ENCODE measurements at regions not wholly inside any gene's neighbourhood (a gene's known extent, or its start where the extent isn't known, plus 50 kb on each side); places are given as distances from the start of the nearest gene placed in this dataset.

GRCh38 chr3:182108371-182108770, 396.6 kb downstream of the SOX2 start:
- TF ChIP-seq, protein P1, sequence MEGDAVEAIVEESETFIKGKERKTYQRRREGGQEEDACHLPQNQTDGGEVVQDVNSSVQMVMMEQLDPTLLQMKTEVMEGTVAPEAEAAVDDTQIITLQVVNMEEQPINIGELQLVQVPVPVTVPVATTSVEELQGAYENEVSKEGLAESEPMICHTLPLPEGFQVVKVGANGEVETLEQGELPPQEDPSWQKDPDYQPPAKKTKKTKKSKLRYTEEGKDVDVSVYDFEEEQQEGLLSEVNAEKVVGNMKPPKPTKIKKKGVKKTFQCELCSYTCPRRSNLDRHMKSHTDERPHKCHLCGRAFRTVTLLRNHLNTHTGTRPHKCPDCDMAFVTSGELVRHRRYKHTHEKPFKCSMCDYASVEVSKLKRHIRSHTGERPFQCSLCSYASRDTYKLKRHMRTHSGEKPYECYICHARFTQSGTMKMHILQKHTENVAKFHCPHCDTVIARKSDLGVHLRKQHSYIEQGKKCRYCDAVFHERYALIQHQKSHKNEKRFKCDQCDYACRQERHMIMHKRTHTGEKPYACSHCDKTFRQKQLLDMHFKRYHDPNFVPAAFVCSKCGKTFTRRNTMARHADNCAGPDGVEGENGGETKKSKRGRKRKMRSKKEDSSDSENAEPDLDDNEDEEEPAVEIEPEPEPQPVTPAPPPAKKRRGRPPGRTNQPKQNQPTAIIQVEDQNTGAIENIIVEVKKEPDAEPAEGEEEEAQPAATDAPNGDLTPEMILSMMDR (IDR thresholded peaks at IDR 0.05), result no peak
- no peak for TF ChIP-seq POLR2AphosphoS5 (IDR thresholded peaks at IDR 0.05)

Measured in suprapubic skin (tissue), 3 donors.